GM12878 (cell line): ENCODE measurements at regions not wholly inside any gene's neighbourhood (a gene's known extent, or its start where the extent isn't known, plus 50 kb on each side); places are given as distances from the start of the nearest gene placed in this dataset.
A peak's percentile ranks its signal among the peaks of the same experiment; 100 is the strongest.

Experiments
- BACH1 ChIP-seq: fragments of 450-650 bp; IDR thresholded peaks from 2 replicates; pipeline ENCODE4 v1.6.1; 2017; ENCODE audit warnings: mild to moderate bottlenecking, borderline replicate concordance
- BHLHE40 ChIP-seq, 2 experiments: fragments of 450-650 bp in 1 of 2; IDR thresholded peaks; 2 replicates each; pipeline ENCODE4 v1.6.1; 2011 to 2017; ENCODE audit warnings: low read depth in 2 of 2, borderline replicate concordance in 1 of 2, improper control_type of control experiment in 1 of 2, low read length in 1 of 2, mild to moderate bottlenecking in 1 of 2
- CREB1 ChIP-seq: IDR thresholded peaks from 2 replicates; pipeline ENCODE4 v1.6.1; 2012; ENCODE audit warnings: low read depth, mild to moderate bottlenecking, inconsistent platforms
- EZH2 ChIP-seq: IDR thresholded peaks from 2 replicates; pipeline ENCODE4 v1.6.1; 2012; ENCODE audit warnings: low read depth, mild to moderate bottlenecking, control low read depth, inconsistent platforms, low read length, borderline replicate concordance; ENCODE audit not compliant: control insufficient read depth
- FOXM1 ChIP-seq: IDR thresholded peaks from 2 replicates; pipeline ENCODE4 v1.6.1; 2012; ENCODE audit warnings: low read depth, mild to moderate bottlenecking, inconsistent platforms, low read length, moderate library complexity
- GATAD2B ChIP-seq: fragments of 450-650 bp; conservative IDR thresholded peaks from 2 replicates; pipeline ENCODE4 v1.6.1; 2017; ENCODE audit warnings: low read depth, mild to moderate bottlenecking, moderate library complexity
- IKZF1 ChIP-seq: fragments of 450-650 bp; conservative IDR thresholded peaks from 2 replicates; pipeline ENCODE4 v1.6.1; 2017; ENCODE audit warnings: antibody characterized with exemption, mild to moderate bottlenecking
- JUNB ChIP-seq: IDR thresholded peaks from 2 replicates; pipeline ENCODE4 v1.6.1; 2016; ENCODE audit warnings: antibody characterized with exemption, mild to moderate bottlenecking
- JUND ChIP-seq: IDR thresholded peaks from 2 replicates; pipeline ENCODE4 v1.6.1; 2012; ENCODE audit warnings: low read depth, mild to moderate bottlenecking, low read length, improper control_type of control experiment, moderate library complexity
- NFYA ChIP-seq: IDR thresholded peaks from 2 replicates; pipeline ENCODE4 v1.6.1; 2011; ENCODE audit warnings: low read depth, mild to moderate bottlenecking, low read length, improper control_type of control experiment, borderline replicate concordance
- NR2C2 ChIP-seq: IDR thresholded peaks from 2 replicates; pipeline ENCODE4 v1.6.1; 2011; ENCODE audit warnings: borderline replicate concordance, low read depth; ENCODE audit not compliant: control insufficient read depth, insufficient read length
- PAX5 ChIP-seq: IDR thresholded peaks from 2 replicates; pipeline ENCODE4 v1.6.1; 2011; ENCODE audit warnings: low read depth, low read length, borderline replicate concordance
- POLR2A ChIP-seq: IDR thresholded peaks from 2 replicates; pipeline ENCODE4 v1.6.1; 2011; ENCODE audit warnings: low read depth, mild to moderate bottlenecking, low read length
- POLR2AphosphoS5 ChIP-seq: IDR thresholded peaks from 2 replicates; pipeline ENCODE4 v1.6.1; 2011; ENCODE audit warnings: mild to moderate bottlenecking, low read length, inconsistent platforms
- POU2F2 ChIP-seq: IDR thresholded peaks from 3 replicates; pipeline ENCODE4 v1.6.1; 2011; ENCODE audit warnings: low read depth, mild to moderate bottlenecking, low read length, borderline replicate concordance
- RFX5 ChIP-seq: IDR thresholded peaks from 2 replicates; pipeline ENCODE4 v1.6.1; 2011; ENCODE audit warnings: low read depth, low read length, improper control_type of control experiment
- SIN3A ChIP-seq: IDR thresholded peaks from 2 replicates; pipeline ENCODE4 v1.6.1; 2012; ENCODE audit warnings: low read depth, low read length, improper control_type of control experiment
- STAT1 ChIP-seq: fragments of 450-650 bp; conservative IDR thresholded peaks from 2 replicates; pipeline ENCODE4 v1.6.1; 2014; ENCODE audit warnings: antibody characterized with exemption, mild to moderate bottlenecking
- TAF1 ChIP-seq: IDR thresholded peaks from 2 replicates; pipeline ENCODE4 v1.6.1; 2011; ENCODE audit warnings: mild to moderate bottlenecking, low read depth, low read length, borderline replicate concordance
- ZNF622 ChIP-seq: fragments of 450-650 bp; IDR thresholded peaks from 2 replicates; pipeline ENCODE4 v1.6.1; 2017; ENCODE audit warnings: mild to moderate bottlenecking, inconsistent platforms
- ZSCAN29 ChIP-seq: fragments of 450-650 bp; IDR thresholded peaks from 2 replicates; pipeline ENCODE4 v1.6.1; 2017; ENCODE audit warnings: mild to moderate bottlenecking, moderate library complexity
- TF ChIP-seq, protein P1 (sequence below): IDR thresholded peaks from 2 replicates; pipeline ENCODE4 v1.6.1; 2011; ENCODE audit warnings: mild to moderate bottlenecking, low read depth, low read length, moderate library complexity; ENCODE audit not compliant: insufficient replicate concordance
- TF ChIP-seq, protein P2 (sequence below): IDR thresholded peaks from 2 replicates; pipeline ENCODE4 v1.6.1; 2012; ENCODE audit warnings: low read depth, low read length, improper control_type of control experiment
- TF ChIP-seq, protein P3 (sequence below): fragments of 450-650 bp; IDR thresholded peaks from 2 replicates; pipeline ENCODE4 v1.6.1; 2014; ENCODE audit warnings: mild to moderate bottlenecking
- TF ChIP-seq, protein P4 (sequence below): fragments of 450-650 bp; IDR thresholded peaks from 2 replicates; pipeline ENCODE4 v1.6.1; 2017; ENCODE audit warnings: mild to moderate bottlenecking, moderate library complexity

DNA sequence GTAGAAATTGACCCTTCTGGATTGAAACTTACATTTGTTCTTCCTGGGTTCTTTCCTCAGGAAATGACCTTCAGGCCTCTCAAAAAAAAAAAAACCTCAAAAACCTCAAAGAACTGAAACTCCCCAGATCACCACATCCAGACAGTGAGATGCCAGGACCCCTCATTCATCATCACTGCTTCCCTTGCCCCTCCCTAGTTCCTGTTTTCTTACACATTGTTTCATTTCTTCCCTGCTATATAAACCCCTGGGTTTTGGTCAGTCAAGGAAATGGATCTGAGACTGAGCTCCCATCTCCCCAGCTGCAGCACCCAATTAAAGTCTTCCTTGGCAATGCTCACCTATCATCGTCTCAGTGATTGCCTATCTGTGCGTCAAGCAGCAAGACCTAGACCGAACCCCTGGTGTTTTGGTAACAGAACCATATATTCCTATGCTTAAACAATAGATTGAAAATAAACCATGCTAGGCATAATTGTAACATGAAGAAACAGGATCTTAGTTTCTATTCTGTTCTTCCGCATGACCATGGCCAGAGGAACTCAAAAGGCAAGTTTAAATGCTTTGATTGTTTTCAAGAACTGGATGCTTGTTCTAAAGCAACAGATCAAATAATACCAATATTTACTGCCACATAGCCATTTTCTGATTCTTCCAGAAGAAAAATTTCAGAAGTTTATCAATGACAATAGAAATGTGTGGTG lies 108.0 kb upstream of the MAX start (continued):
- TF ChIP-seq, protein P1, sequence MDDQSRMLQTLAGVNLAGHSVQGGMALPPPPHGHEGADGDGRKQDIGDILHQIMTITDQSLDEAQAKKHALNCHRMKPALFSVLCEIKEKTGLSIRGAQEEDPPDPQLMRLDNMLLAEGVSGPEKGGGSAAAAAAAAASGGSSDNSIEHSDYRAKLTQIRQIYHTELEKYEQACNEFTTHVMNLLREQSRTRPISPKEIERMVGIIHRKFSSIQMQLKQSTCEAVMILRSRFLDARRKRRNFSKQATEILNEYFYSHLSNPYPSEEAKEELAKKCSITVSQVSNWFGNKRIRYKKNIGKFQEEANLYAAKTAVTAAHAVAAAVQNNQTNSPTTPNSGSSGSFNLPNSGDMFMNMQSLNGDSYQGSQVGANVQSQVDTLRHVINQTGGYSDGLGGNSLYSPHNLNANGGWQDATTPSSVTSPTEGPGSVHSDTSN: peak; percentile 79
- TF ChIP-seq EZH2 (no peak), NR2C2 (no peak), POLR2A (0 out of 2 replicates have a peak, but pooled peaks have one; percentile 38), IKZF1 (peak; percentile 54), ZSCAN29 (no peak), TAF1 (peak; percentile 12; the same call in 1 of the 2 replicates), GATAD2B (no peak), CREB1 (peak; percentile 69; the same call in 1 of the 2 replicates), FOXM1 (peak; percentile 95), POLR2AphosphoS5 (no peak), SIN3A (no peak), POU2F2 (0 out of 3 replicates have a peak, but pooled peaks have one; percentile 57), NFYA (no peak), JUND (no peak), BACH1 (no peak), ZNF622 (no peak), JUNB (peak; percentile 79), PAX5 (peak; percentile 53; the same call in 1 of the 2 replicates), STAT1 (no peak), RFX5 (no peak), BHLHE40 (IDR thresholded peaks at IDR 0.05; ENCODE audit: borderline replicate concordance in 1 of 2, low read depth in 2 of 2, low read length in 1 of 2) (peak in 1 of 2 experiments; percentile 26; a peak in 1 of 4 replicates)
- TF ChIP-seq, protein P2, sequence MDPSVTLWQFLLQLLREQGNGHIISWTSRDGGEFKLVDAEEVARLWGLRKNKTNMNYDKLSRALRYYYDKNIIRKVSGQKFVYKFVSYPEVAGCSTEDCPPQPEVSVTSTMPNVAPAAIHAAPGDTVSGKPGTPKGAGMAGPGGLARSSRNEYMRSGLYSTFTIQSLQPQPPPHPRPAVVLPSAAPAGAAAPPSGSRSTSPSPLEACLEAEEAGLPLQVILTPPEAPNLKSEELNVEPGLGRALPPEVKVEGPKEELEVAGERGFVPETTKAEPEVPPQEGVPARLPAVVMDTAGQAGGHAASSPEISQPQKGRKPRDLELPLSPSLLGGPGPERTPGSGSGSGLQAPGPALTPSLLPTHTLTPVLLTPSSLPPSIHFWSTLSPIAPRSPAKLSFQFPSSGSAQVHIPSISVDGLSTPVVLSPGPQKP: no peak
- TF ChIP-seq, protein P3, sequence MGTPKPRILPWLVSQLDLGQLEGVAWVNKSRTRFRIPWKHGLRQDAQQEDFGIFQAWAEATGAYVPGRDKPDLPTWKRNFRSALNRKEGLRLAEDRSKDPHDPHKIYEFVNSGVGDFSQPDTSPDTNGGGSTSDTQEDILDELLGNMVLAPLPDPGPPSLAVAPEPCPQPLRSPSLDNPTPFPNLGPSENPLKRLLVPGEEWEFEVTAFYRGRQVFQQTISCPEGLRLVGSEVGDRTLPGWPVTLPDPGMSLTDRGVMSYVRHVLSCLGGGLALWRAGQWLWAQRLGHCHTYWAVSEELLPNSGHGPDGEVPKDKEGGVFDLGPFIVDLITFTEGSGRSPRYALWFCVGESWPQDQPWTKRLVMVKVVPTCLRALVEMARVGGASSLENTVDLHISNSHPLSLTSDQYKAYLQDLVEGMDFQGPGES: no peak
- TF ChIP-seq, protein P4, sequence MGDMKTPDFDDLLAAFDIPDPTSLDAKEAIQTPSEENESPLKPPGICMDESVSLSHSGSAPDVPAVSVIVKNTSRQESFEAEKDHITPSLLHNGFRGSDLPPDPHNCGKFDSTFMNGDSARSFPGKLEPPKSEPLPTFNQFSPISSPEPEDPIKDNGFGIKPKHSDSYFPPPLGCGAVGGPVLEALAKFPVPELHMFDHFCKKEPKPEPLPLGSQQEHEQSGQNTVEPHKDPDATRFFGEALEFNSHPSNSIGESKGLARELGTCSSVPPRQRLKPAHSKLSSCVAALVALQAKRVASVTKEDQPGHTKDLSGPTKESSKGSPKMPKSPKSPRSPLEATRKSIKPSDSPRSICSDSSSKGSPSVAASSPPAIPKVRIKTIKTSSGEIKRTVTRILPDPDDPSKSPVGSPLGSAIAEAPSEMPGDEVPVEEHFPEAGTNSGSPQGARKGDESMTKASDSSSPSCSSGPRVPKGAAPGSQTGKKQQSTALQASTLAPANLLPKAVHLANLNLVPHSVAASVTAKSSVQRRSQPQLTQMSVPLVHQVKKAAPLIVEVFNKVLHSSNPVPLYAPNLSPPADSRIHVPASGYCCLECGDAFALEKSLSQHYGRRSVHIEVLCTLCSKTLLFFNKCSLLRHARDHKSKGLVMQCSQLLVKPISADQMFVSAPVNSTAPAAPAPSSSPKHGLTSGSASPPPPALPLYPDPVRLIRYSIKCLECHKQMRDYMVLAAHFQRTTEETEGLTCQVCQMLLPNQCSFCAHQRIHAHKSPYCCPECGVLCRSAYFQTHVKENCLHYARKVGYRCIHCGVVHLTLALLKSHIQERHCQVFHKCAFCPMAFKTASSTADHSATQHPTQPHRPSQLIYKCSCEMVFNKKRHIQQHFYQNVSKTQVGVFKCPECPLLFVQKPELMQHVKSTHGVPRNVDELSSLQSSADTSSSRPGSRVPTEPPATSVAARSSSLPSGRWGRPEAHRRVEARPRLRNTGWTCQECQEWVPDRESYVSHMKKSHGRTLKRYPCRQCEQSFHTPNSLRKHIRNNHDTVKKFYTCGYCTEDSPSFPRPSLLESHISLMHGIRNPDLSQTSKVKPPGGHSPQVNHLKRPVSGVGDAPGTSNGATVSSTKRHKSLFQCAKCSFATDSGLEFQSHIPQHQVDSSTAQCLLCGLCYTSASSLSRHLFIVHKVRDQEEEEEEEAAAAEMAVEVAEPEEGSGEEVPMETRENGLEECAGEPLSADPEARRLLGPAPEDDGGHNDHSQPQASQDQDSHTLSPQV: no peak
